GM12892 (cell line): ENCODE measurements at regions not wholly inside any gene's neighbourhood (a gene's known extent, or its start where the extent isn't known, plus 50 kb on each side); places are given as distances from the start of the nearest gene placed in this dataset.

ENCODE experiments used
- POLR2A ChIP-seq: IDR thresholded peaks from 2 replicates; pipeline ENCODE4 v1.6.1; 2011; ENCODE audit warnings: low read depth, low read length, control low read depth
- POLR2AphosphoS5 ChIP-seq: IDR thresholded peaks from 2 replicates; pipeline ENCODE4 v1.6.1; 2011; ENCODE audit warnings: low read depth, low read length, control low read depth

GRCh38 chr13:62846302-62846701 lies 1430.7 kb upstream of the PCDH20 start:
- no peak for TF ChIP-seq POLR2A
- TF ChIP-seq POLR2AphosphoS5 = no peak
